SH-SY5Y (cell line): ENCODE measurements at regions not wholly inside any gene's neighbourhood (a gene's known extent, or its start where the extent isn't known, plus 50 kb on each side); places are given as distances from the start of the nearest gene placed in this dataset.

Experiments used
- GATA2 ChIP-seq: IDR thresholded peaks from 2 replicates; pipeline ENCODE4 v1.6.1; 2011; ENCODE audit warnings: mild to moderate bottlenecking, low read depth, low read length
- GATA3 ChIP-seq: IDR thresholded peaks from 2 replicates; pipeline ENCODE4 v1.6.1; 2011; ENCODE audit warnings: low read depth, mild to moderate bottlenecking, low read length, moderate library complexity

DNA sequence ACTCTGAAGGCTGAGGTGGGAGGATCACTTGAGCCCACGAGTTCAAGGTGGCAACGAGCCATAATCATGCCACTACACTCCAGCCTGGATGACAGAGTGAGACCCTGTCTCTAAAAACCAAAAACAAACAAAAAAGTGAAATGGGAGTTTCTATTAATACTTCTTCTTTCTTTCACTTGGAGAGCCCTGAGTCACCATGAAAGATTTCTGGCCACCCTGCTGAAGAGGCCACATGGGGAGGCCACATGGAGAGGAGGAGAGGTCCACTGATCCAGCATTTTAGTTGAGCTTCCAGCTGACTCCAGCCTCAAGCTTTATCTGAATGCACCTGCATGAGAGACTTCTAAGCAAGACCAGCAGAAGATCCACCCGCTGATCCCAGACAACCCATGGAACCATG lies 74.2 kb upstream of the LAPTM4A start:
- TF ChIP-seq GATA2 = no peak
- TF ChIP-seq GATA3 = no peak

DNA sequence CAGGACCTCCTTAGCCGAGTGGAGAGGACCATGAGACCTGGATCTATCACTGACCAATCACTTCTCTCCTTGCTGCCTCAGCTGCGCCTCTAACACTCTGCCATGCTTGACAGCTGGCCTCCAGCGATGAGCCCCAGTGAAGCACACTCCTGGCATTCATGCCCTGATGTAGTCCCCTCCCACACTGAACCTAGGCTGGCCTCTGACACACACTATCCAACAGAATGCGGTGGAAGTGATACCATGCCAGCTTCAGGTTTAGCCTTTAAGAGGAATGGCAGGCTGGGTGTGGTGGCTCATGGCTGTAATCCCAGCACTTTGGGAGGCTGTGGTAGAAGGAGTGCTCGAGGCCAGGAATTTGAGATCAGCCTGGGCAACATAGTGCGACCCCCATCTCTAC lies 73.7 kb upstream of the LAPTM4A start:
- TF ChIP-seq GATA2 (no peak), GATA3 (no peak)

DNA sequence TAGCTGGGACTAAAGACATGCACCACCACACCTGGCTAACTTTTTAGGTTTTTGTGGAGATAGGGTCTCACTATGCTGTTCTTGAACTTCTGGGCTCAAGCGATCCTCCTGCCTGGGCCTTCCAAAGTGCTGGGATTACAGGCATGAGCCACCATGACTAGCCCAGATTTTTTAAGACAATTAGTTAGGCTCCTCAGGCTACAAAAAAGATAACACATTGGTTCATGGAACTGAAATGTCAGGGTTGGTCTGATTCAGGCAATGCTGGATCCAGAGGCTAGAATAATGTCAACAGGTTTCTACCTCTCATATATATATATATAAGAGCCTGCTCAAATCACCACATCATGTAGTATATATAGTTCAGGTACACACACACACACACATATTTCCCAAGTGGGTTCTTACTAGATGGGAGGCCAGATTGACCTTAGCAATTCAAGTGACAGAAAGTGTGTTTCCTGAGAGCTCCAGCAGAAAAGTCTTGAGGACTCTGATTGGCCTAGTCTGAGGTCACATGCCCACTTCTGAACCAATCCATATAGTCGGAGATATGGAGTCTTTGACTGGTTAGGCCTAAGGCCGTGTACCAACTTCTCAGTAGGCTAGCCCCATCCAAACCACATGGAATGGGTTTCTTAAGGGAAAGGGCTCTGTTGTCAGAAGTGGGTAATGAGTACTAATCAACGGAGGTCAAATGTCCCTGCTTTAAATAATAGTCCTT lies 72.6 kb upstream of the LAPTM4A start:
- TF ChIP-seq GATA3 (no peak), GATA2 (no peak)

- TF ChIP-seq GATA3 (no peak), GATA2 (no peak)
These were observed 71.4 kb upstream of the LAPTM4A start for GRCh38 chr2:20122864-20123263.

GRCh38 chr2:20120569-20121416 lies 69.4 kb upstream of the LAPTM4A start:
- TF ChIP-seq GATA3 (no peak), GATA2 (no peak)

- TF ChIP-seq GATA2 (no peak), GATA3 (no peak)
These were observed 66.6 kb upstream of the LAPTM4A start for GRCh38 chr2:20118051-20118450.

DNA sequence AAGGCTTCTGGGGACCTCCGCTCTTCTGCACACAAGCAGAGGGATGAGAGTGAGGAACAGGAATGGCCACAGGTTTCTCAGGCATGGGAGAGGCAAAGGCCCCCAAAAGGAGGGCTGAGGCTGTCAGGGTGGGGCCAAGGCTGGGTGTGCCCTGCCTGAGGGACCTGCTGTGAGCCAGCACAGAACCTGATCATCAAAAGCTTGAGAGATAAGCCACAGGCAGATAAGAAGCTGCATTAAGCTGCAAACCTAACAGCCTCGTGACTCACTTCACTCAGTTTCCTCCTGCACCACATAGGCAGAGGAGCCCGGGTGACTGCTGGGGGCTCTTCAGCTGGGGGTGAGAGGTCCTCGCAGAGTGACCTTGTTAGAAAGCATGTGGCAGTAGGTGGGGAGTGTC lies 64.5 kb upstream of the LAPTM4A start:
- TF ChIP-seq GATA3 = no peak
- TF ChIP-seq GATA2 = no peak

- TF ChIP-seq GATA2 (no peak), GATA3 (no peak)
These were observed 63.9 kb upstream of the LAPTM4A start for GRCh38 chr2:20115374-20115773.

GRCh38 chr2:20113986-20114938 lies 62.8 kb upstream of the LAPTM4A start:
- TF ChIP-seq GATA3 (no peak), GATA2 (no peak)

- no peak for TF ChIP-seq GATA3
- TF ChIP-seq GATA2 = no peak
These were observed 61.8 kb upstream of the LAPTM4A start for GRCh38 chr2:20113004-20113796.

GRCh38 chr2:20111311-20112131 lies 60.1 kb upstream of the LAPTM4A start:
- no peak for TF ChIP-seq GATA2
- no peak for TF ChIP-seq GATA3

GRCh38 chr2:20110876-20111275 lies 59.4 kb upstream of the LAPTM4A start:
- TF ChIP-seq GATA2 (no peak), GATA3 (no peak)

- TF ChIP-seq GATA2 (no peak), GATA3 (no peak)
These were observed 59.0 kb upstream of the LAPTM4A start for GRCh38 chr2:20110383-20110782.
